HG03108 (cell line): ENCODE measurements at regions not wholly inside any gene's neighbourhood (a gene's known extent, or its start where the extent isn't known, plus 50 kb on each side); places are given as distances from the start of the nearest gene placed in this dataset.

Experiments
- ATAC-seq: cut with Tn5 transposase; IDR thresholded peaks from one replicate; pipeline ENCODE4 v1.9.1; 2021; ENCODE audit warnings: moderate library complexity; ENCODE audit not compliant: unreplicated experiment

- no peak for ATAC-seq
These were observed 352.4 kb downstream of the KIF16B start for GRCh38 chr20:16220826-16221225.

- no peak for ATAC-seq
These were observed 354.1 kb downstream of the KIF16B start for GRCh38 chr20:16219182-16219581.

GRCh38 chr20:16216914-16217230, 356.4 kb downstream of the KIF16B start:
- no peak for ATAC-seq

- ATAC-seq, result no peak
These were observed 356.9 kb downstream of the KIF16B start for GRCh38 chr20:16216227-16216913.

GRCh38 chr20:16215041-16215440, 358.2 kb downstream of the KIF16B start:
- no peak for ATAC-seq

- ATAC-seq, result no peak
These were observed 360.5 kb downstream of the KIF16B start for GRCh38 chr20:16212790-16213189.

GRCh38 chr20:16209951-16210361, 363.3 kb downstream of the KIF16B start:
- ATAC-seq, result no peak

- no peak for ATAC-seq
These were observed 363.9 kb downstream of the KIF16B start for GRCh38 chr20:16209357-16209756.

GRCh38 chr20:16208443-16208842, 364.8 kb downstream of the KIF16B start:
- ATAC-seq, result no peak

GRCh38 chr20:16206817-16207216, 366.4 kb downstream of the KIF16B start:
- no peak for ATAC-seq

GRCh38 chr20:16205507-16205906, 367.7 kb downstream of the KIF16B start:
- no peak for ATAC-seq

- ATAC-seq, result no peak
These were observed 370.2 kb downstream of the KIF16B start for GRCh38 chr20:16203096-16203495.

- no peak for ATAC-seq
These were observed 372.1 kb downstream of the KIF16B start for GRCh38 chr20:16201191-16201590.

- ATAC-seq, result no peak
These were observed 375.6 kb downstream of the KIF16B start for GRCh38 chr20:16197696-16198095.

- no peak for ATAC-seq
These were observed 377.6 kb downstream of the KIF16B start for GRCh38 chr20:16195671-16196070.

GRCh38 chr20:16194617-16195360, 378.5 kb downstream of the KIF16B start:
- no peak for ATAC-seq

- no peak for ATAC-seq
These were observed 381.8 kb downstream of the KIF16B start for GRCh38 chr20:16191496-16191895.

GRCh38 chr20:16189371-16189770, 383.9 kb downstream of the KIF16B start:
- ATAC-seq, result no peak

GRCh38 chr20:16187956-16188616, 385.2 kb downstream of the KIF16B start:
- ATAC-seq, result no peak

GRCh38 chr20:16179919-16180318, 393.3 kb downstream of the KIF16B start:
- no peak for ATAC-seq

GRCh38 chr20:16179371-16179770, 393.9 kb downstream of the KIF16B start:
- no peak for ATAC-seq

- ATAC-seq, result no peak
These were observed 394.6 kb downstream of the KIF16B start for GRCh38 chr20:16178546-16179135.
